SU-DHL-6 (cell line): ENCODE measurements at regions not wholly inside any gene's neighbourhood (a gene's known extent, or its start where the extent isn't known, plus 50 kb on each side); places are given as distances from the start of the nearest gene placed in this dataset.

Source experiments
- H2AFZ ChIP-seq: fragments of 200-600 bp; sonication (generic); 2 replicates; pipeline ENCODE4 v1.6.1; 2014; ENCODE audit warnings: low read depth, mild to moderate bottlenecking, moderate library complexity, mixed read lengths, antibody characterized with exemption, low read length; ENCODE audit not compliant: severe bottlenecking
- H3F3A ChIP-seq: fragments of 200-600 bp; shearing (Covaris generic); 2 replicates; pipeline ENCODE4 v1.6.0; 2016; ENCODE audit warnings: antibody characterized with exemption, mild to moderate bottlenecking; ENCODE audit not compliant: insufficient read depth
- H3K27ac ChIP-seq: fragments of 200-600 bp; sonication (generic); 2 replicates; pipeline ENCODE4 v1.5.1; 2016; ENCODE audit warnings: low read depth, mild to moderate bottlenecking, low read length, moderate library complexity, mixed read lengths
- H3K27me3 ChIP-seq: fragments of 200-600 bp; sonication (generic), shearing (Covaris generic); 2 replicates; pipeline ENCODE4 v1.6.0; 2014; ENCODE audit warnings: mild to moderate bottlenecking, low read length
- H3K36me3 ChIP-seq: fragments of 200-600 bp; sonication (generic); 2 replicates; pipeline ENCODE4 v1.6.1; 2014; ENCODE audit warnings: mild to moderate bottlenecking, low read length, mixed read lengths
- H3K4me2 ChIP-seq: fragments of 300-600, 200-600 bp; shearing (Covaris generic), sonication (generic); 2 replicates; pipeline ENCODE4 v1.6.0; 2014; ENCODE audit warnings: low read length, low read depth, mild to moderate bottlenecking; ENCODE audit not compliant: poor library complexity, severe bottlenecking
- H3K4me3 ChIP-seq: fragments of 200-600 bp; sonication (generic); 2 replicates; pipeline ENCODE4 v1.5.1; 2014; ENCODE audit warnings: antibody characterized with exemption, low read length, mild to moderate bottlenecking, mixed read lengths; ENCODE audit not compliant: insufficient read depth, poor library complexity, severe bottlenecking
- H3K79me2 ChIP-seq: fragments of 200-600 bp; sonication (generic); 2 replicates; pipeline ENCODE4 v1.6.1; 2014; ENCODE audit warnings: mild to moderate bottlenecking, low read length, moderate library complexity; ENCODE audit not compliant: insufficient read depth
- H3K9ac ChIP-seq: fragments of 200-600 bp; sonication (generic); 2 replicates; pipeline ENCODE4 v1.7.0; 2014; ENCODE audit warnings: mild to moderate bottlenecking, low read length
- H3K9me2 ChIP-seq: fragments of 200-600 bp; sonication (generic); replicated peaks from 2 replicates; pipeline ENCODE4 v1.6.1; 2014; ENCODE audit warnings: low read length; ENCODE audit not compliant: insufficient read depth
- H3K9me3 ChIP-seq: fragments of 200-600 bp; sonication (generic); 2 replicates; pipeline ENCODE4 v1.6.1; 2014; ENCODE audit warnings: low read length, mixed read lengths; ENCODE audit not compliant: insufficient read depth
- H4K20me1 ChIP-seq: fragments of 200-600 bp; sonication (generic); 2 replicates; pipeline ENCODE4 v1.6.1; 2014; ENCODE audit warnings: low read depth, mild to moderate bottlenecking, antibody characterized with exemption, low read length, moderate library complexity, mixed read lengths
- EZH2phosphoT487 ChIP-seq: fragments of 200-600 bp; sonication (generic), shearing (Covaris generic); conservative IDR thresholded peaks from 2 replicates; pipeline ENCODE4 v1.6.1; 2018; ENCODE audit warnings: mild to moderate bottlenecking, antibody characterized with exemption, low read length, moderate library complexity, mixed read lengths
- TF ChIP-seq, protein P1 (sequence below): fragments of 200-600 bp; sonication (generic); IDR thresholded peaks from one replicate; pipeline ENCODE4 v1.5.1; 2017; ENCODE audit warnings: antibody characterized with exemption, mild to moderate bottlenecking, low read length, moderate library complexity; ENCODE audit not compliant: insufficient read depth, poor library complexity, severe bottlenecking

- Histone ChIP-seq H3F3A (no peaks in the 10 kb centered on the region), H3K36me3 (no peaks in the 10 kb centered on the region), H3K9me2 (no peaks in the 10 kb centered on the region), H3K4me3 (no peak overlapping the region), H3K27ac (no peak overlapping the region), H4K20me1 (no peaks in the 10 kb centered on the region), H3K27me3 (no peaks in the 10 kb centered on the region), H3K79me2 (no peaks in the 10 kb centered on the region), H2AFZ (no peak overlapping the region), H3K4me2 (no peak overlapping the region), H3K9ac (no peak overlapping the region), H3K9me3 (no peaks in the 10 kb centered on the region)
- TF ChIP-seq EZH2phosphoT487 = no peak
- TF ChIP-seq, protein P1, sequence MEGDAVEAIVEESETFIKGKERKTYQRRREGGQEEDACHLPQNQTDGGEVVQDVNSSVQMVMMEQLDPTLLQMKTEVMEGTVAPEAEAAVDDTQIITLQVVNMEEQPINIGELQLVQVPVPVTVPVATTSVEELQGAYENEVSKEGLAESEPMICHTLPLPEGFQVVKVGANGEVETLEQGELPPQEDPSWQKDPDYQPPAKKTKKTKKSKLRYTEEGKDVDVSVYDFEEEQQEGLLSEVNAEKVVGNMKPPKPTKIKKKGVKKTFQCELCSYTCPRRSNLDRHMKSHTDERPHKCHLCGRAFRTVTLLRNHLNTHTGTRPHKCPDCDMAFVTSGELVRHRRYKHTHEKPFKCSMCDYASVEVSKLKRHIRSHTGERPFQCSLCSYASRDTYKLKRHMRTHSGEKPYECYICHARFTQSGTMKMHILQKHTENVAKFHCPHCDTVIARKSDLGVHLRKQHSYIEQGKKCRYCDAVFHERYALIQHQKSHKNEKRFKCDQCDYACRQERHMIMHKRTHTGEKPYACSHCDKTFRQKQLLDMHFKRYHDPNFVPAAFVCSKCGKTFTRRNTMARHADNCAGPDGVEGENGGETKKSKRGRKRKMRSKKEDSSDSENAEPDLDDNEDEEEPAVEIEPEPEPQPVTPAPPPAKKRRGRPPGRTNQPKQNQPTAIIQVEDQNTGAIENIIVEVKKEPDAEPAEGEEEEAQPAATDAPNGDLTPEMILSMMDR = no peak
These were observed 1072.5 kb upstream of the ATXN7L3B start for GRCh38 chr12:73465106-73465505.

DNA sequence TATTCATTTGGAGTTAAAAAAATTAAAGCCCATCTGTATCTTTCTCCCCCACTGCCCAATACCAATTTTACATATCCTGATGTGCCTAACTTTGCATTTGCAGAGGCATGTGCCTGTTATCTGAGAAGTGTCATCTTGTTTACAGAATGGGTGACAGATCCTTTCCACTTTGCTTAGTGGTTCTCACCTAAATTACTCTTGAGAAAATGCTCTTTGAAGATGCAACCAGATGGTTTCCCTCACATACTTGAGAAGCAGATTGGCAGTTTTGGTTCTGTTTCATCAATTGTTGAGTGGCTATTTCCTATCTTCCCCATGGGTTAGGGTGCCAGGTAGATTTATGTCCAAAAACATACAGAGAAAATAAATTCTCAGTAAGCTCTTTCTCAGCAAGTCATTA, 1051.4 kb upstream of the ATXN7L3B start:
- Histone ChIP-seq H3K9me2 (no peaks in the 10 kb centered on the region), H3F3A (no peaks in the 10 kb centered on the region), H3K4me2 (no peak overlapping the region), H3K36me3 (no peaks in the 10 kb centered on the region), H3K4me3 (no peak overlapping the region), H3K9me3 (no peaks in the 10 kb centered on the region), H3K27me3 (no peaks in the 10 kb centered on the region), H3K9ac (no peak overlapping the region), H2AFZ (no peak overlapping the region), H4K20me1 (no peaks in the 10 kb centered on the region), H3K79me2 (no peaks in the 10 kb centered on the region), H3K27ac (no peak overlapping the region)
- no peak for TF ChIP-seq EZH2phosphoT487
- TF ChIP-seq, protein P1 = no peak

- no peaks in the 10 kb centered on the region for H3K9me3 ChIP-seq
- no peak overlapping the region for H3K9ac ChIP-seq
- H3F3A ChIP-seq = no peaks in the 10 kb centered on the region
- no peaks in the 10 kb centered on the region for H3K36me3 ChIP-seq
- H3K9me2 ChIP-seq = 0 out of 2 replicates have a peak, but pooled peaks cover 1% of the 10 kb centered on the region
- H2AFZ ChIP-seq = no peak overlapping the region
- H3K79me2 ChIP-seq = no peaks in the 10 kb centered on the region
- TF ChIP-seq EZH2phosphoT487 = no peak
- TF ChIP-seq, protein P1 = no peak
- H3K27ac ChIP-seq = no peak overlapping the region
- no peak overlapping the region for H3K4me3 ChIP-seq
- H3K4me2 ChIP-seq = no peak overlapping the region
- H4K20me1 ChIP-seq = no peaks in the 10 kb centered on the region
- H3K27me3 ChIP-seq = no peaks in the 10 kb centered on the region
These were observed 1031.0 kb upstream of the ATXN7L3B start for GRCh38 chr12:73506611-73507010.

- H3F3A ChIP-seq = no peaks in the 10 kb centered on the region
- no peak overlapping the region for H3K4me3 ChIP-seq
- H4K20me1 ChIP-seq = no peaks in the 10 kb centered on the region
- no peak overlapping the region for H3K9ac ChIP-seq
- no peaks in the 10 kb centered on the region for H3K9me3 ChIP-seq
- H3K27me3 ChIP-seq = no peaks in the 10 kb centered on the region
- 0 out of 2 replicates have a peak, but pooled peaks cover 3% of the 10 kb centered on the region for H3K9me2 ChIP-seq
- H3K36me3 ChIP-seq = no peaks in the 10 kb centered on the region
- H3K27ac ChIP-seq = no peak overlapping the region
- H3K79me2 ChIP-seq = no peaks in the 10 kb centered on the region
- TF ChIP-seq, protein P1 = no peak
- no peak for TF ChIP-seq EZH2phosphoT487
- H3K4me2 ChIP-seq = no peak overlapping the region
- no peak overlapping the region for H2AFZ ChIP-seq
These were observed 1023.0 kb upstream of the ATXN7L3B start for GRCh38 chr12:73514672-73515071.
